Femur (tissue), 1 donor: ENCODE measurements at regions not wholly inside any gene's neighbourhood (a gene's known extent, or its start where the extent isn't known, plus 50 kb on each side); places are given as distances from the start of the nearest gene placed in this dataset.

Experiments
- DNase-seq: peaks from one replicate; pipeline ENCODE4 v3.0.0-alpha.2; 2017

GRCh38 chr21:24290151-24290833 lies 1317.0 kb downstream of the MRPL39 start:
- no peak for DNase-seq

GRCh38 chr21:24289539-24289938 lies 1317.7 kb downstream of the MRPL39 start:
- no peak for DNase-seq

- no peak for DNase-seq
Measured at GRCh38 chr21:24280596-24280995, 1326.7 kb downstream of the MRPL39 start.

- DNase-seq: no peak
Measured at GRCh38 chr21:24278711-24279110, 1328.6 kb downstream of the MRPL39 start.

- DNase-seq: no peak
Measured at GRCh38 chr21:24276204-24276603, 1331.1 kb downstream of the MRPL39 start.

GRCh38 chr21:24275616-24276015 lies 1331.7 kb downstream of the MRPL39 start:
- DNase-seq: no peak

- DNase-seq: no peak
Measured at GRCh38 chr21:24272521-24272938, 1334.8 kb downstream of the MRPL39 start.

GRCh38 chr21:24265987-24266386 lies 1341.3 kb downstream of the MRPL39 start:
- DNase-seq: no peak

GRCh38 chr21:24260751-24261150 lies 1346.5 kb downstream of the MRPL39 start:
- DNase-seq: no peak

- DNase-seq: no peak
Measured at GRCh38 chr21:24259241-24259640, 1348.0 kb downstream of the MRPL39 start.

GRCh38 chr21:24255591-24255990 lies 1351.7 kb downstream of the MRPL39 start:
- DNase-seq: no peak

- no peak for DNase-seq
Measured at GRCh38 chr21:24225431-24225830, 1381.8 kb downstream of the MRPL39 start.

- no peak for DNase-seq
Measured at GRCh38 chr21:24224422-24224821, 1382.9 kb downstream of the MRPL39 start.

GRCh38 chr21:24223624-24224023 lies 1383.7 kb downstream of the MRPL39 start:
- no peak for DNase-seq

GRCh38 chr21:24222676-24223075 lies 1384.6 kb downstream of the MRPL39 start:
- no peak for DNase-seq

GRCh38 chr21:24220446-24220845 lies 1386.8 kb downstream of the MRPL39 start:
- DNase-seq: no peak

GRCh38 chr21:24217151-24217550 lies 1390.1 kb downstream of the MRPL39 start:
- no peak for DNase-seq

- DNase-seq: no peak
Measured at GRCh38 chr21:24210130-24210529, 1397.2 kb downstream of the MRPL39 start.

- DNase-seq: no peak
Measured at GRCh38 chr21:24208562-24209260, 1398.6 kb downstream of the MRPL39 start.

- DNase-seq: no peak
Measured at GRCh38 chr21:24205319-24205718, 1402.0 kb downstream of the MRPL39 start.

- no peak for DNase-seq
Measured at GRCh38 chr21:24204641-24205040, 1402.6 kb downstream of the MRPL39 start.

- DNase-seq: no peak
Measured at GRCh38 chr21:24200052-24200451, 1407.2 kb downstream of the MRPL39 start.

- DNase-seq: no peak
Measured at GRCh38 chr21:24197923-24198322, 1409.4 kb downstream of the MRPL39 start.

- no peak for DNase-seq
Measured at GRCh38 chr21:24197132-24197643, 1410.1 kb downstream of the MRPL39 start.
